Activated CD4-positive, alpha-beta T cell treated with anti-CD3 and anti-CD28 coated beads, Interleukin-2, amount 10 ng/mL, durations not matched to agents 7 days and 5 days (primary cell): ENCODE measurements at regions not wholly inside any gene's neighbourhood (a gene's known extent, or its start where the extent isn't known, plus 50 kb on each side); places are given as distances from the start of the nearest gene placed in this dataset.

Source experiments
- CTCF ChIA-PET: fragments of 350-600 bp; sonication (Branson Sonifier 250); formaldehyde crosslinking; loops from one replicate; lab custom pipeline; 2021; ENCODE audit warnings: antibody characterized with exemption; lab: Charles Lee
- POLR2A ChIA-PET: fragments of 350-600 bp; sonication (Branson Sonifier 250); formaldehyde crosslinking; loops from one replicate; lab custom pipeline; 2021; ENCODE audit warnings: antibody characterized with exemption; lab: Charles Lee
- DNase-seq: peaks from one replicate; pipeline ENCODE4 v3.0.0-alpha.2; 2020
- H3K27ac Mint-ChIP-seq: one replicate; pipeline ENCODE4 v1.8.0; 2021; ENCODE audit warnings: mild to moderate bottlenecking, moderate library complexity, mixed read lengths
- H3K27me3 Mint-ChIP-seq: one replicate; pipeline ENCODE4 v1.8.0; 2021; ENCODE audit warnings: mixed read lengths
- H3K36me3 Mint-ChIP-seq: one replicate; pipeline ENCODE4 v1.8.0; 2021; ENCODE audit warnings: low read depth, mixed read lengths
- H3K4me1 Mint-ChIP-seq: one replicate; pipeline ENCODE4 v1.8.0; 2021; ENCODE audit warnings: mixed read lengths
- H3K4me3 Mint-ChIP-seq: one replicate; pipeline ENCODE4 v1.8.0; 2021; ENCODE audit warnings: mild to moderate bottlenecking, moderate library complexity, mixed read lengths
- H3K9me3 Mint-ChIP-seq: one replicate; pipeline ENCODE4 v1.8.0; 2021; ENCODE audit warnings: mixed read lengths

- POLR2A ChIA-PET: no interaction called here
- H3K27ac Mint-ChIP-seq: no peak overlapping the region
- H3K9me3 Mint-ChIP-seq: no peaks in the 10 kb centered on the region
- DNase-seq: no peak
- no peaks in the 10 kb centered on the region for H3K36me3 Mint-ChIP-seq
- H3K4me3 Mint-ChIP-seq: no peak overlapping the region
- no peaks in the 10 kb centered on the region for H3K27me3 Mint-ChIP-seq
- no peaks in the 10 kb centered on the region for H3K4me1 Mint-ChIP-seq
- CTCF ChIA-PET: no interaction called here
These were observed 1599.1 kb downstream of the PCDH9 start for GRCh38 chr13:65631078-65631477.

DNA sequence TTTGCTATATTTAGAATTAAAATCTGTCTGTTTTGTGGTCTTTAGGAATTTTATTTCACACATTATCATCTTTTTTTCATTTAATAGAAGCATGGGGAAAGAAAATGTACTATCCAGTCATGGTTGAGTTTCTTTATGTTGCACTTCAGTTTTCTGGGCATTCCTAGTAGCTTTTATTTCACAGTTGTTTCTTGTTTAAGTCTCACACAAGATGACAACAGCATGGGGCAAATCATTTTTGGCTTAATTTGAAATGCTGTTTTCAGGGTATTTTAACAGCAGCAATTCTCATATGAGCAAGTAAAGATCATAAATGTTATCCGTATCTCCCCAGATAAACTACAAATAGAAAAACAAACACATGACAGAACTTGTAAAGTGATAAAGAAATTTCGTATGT lies 1600.2 kb downstream of the PCDH9 start:
- Mint-ChIP-seq H3K4me3 (no peak overlapping the region), H3K4me1 (no peaks in the 10 kb centered on the region), H3K9me3 (no peaks in the 10 kb centered on the region), H3K27me3 (no peaks in the 10 kb centered on the region), H3K36me3 (no peaks in the 10 kb centered on the region), H3K27ac (no peak overlapping the region)
- DNase-seq: no peak
- CTCF ChIA-PET: no interaction called here
- POLR2A ChIA-PET: no interaction called here

- POLR2A ChIA-PET: no interaction called here
- CTCF ChIA-PET: no interaction called here
- Mint-ChIP-seq H3K4me3 (no peak overlapping the region), H3K27me3 (no peaks in the 10 kb centered on the region), H3K9me3 (no peaks in the 10 kb centered on the region), H3K27ac (no peak overlapping the region), H3K36me3 (no peaks in the 10 kb centered on the region), H3K4me1 (no peaks in the 10 kb centered on the region)
- no peak for DNase-seq
These were observed 1607.0 kb downstream of the PCDH9 start for GRCh38 chr13:65623148-65623547.

- ChIA-PET POLR2A (no interaction called here), CTCF (no interaction called here)
- H3K9me3 Mint-ChIP-seq: no peaks in the 10 kb centered on the region
- H3K4me1 Mint-ChIP-seq: no peaks in the 10 kb centered on the region
- no peak overlapping the region for H3K4me3 Mint-ChIP-seq
- H3K27ac Mint-ChIP-seq: no peak overlapping the region
- DNase-seq: no peak
- H3K27me3 Mint-ChIP-seq: no peaks in the 10 kb centered on the region
- no peaks in the 10 kb centered on the region for H3K36me3 Mint-ChIP-seq
These were observed 1614.6 kb downstream of the PCDH9 start for GRCh38 chr13:65615506-65615905.

DNA sequence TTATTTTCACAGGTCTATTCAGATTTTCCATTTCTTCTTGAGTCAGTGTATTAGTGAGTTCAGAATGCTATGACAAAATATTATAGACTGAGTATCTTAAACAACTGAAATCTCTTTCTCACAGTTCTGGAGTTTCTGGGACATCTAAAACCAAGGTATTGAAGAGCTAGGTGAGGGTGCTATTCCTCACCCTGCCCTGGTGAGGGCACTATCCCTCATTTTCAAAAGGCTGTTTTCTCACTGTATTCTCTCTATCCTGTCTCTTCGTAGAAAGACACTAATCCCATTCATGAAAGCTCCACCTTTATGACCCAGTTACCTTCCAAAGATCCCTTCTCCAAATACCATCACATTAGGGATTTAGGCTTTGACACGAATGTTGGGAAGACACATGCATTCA lies 1617.1 kb downstream of the PCDH9 start:
- no peaks in the 10 kb centered on the region for H3K27me3 Mint-ChIP-seq
- POLR2A ChIA-PET: no interaction called here
- no peak for DNase-seq
- H3K4me1 Mint-ChIP-seq: no peaks in the 10 kb centered on the region
- no peaks in the 10 kb centered on the region for H3K9me3 Mint-ChIP-seq
- CTCF ChIA-PET: no interaction called here
- H3K27ac Mint-ChIP-seq: no peak overlapping the region
- H3K36me3 Mint-ChIP-seq: no peaks in the 10 kb centered on the region
- no peak overlapping the region for H3K4me3 Mint-ChIP-seq

GRCh38 chr13:65609350-65609749 lies 1620.8 kb downstream of the PCDH9 start:
- no peak for DNase-seq
- H3K4me1 Mint-ChIP-seq: no peaks in the 10 kb centered on the region
- ChIA-PET POLR2A (no interaction called here), CTCF (no interaction called here)
- H3K27me3 Mint-ChIP-seq: no peaks in the 10 kb centered on the region
- H3K9me3 Mint-ChIP-seq: no peaks in the 10 kb centered on the region
- H3K4me3 Mint-ChIP-seq: no peak overlapping the region
- H3K36me3 Mint-ChIP-seq: no peaks in the 10 kb centered on the region
- H3K27ac Mint-ChIP-seq: no peak overlapping the region

DNA sequence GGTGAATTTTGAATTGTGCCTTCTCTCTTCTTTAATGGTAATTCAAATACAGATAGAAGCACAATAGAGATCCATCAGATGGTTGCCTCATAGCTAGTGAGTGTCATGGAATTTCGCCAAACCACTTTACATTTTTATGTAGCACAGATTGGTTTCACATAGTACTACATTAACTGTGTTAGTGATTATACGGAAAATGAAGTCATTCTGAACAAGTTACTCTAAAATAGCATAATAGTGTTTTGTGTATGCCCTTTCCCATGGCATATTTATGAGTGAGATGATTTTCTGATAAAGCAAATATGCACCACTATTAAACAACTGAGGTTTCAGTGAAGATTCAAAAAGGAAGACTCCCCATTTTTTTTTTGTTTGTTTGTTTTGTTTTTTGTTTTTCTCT lies 1623.5 kb downstream of the PCDH9 start:
- no peaks in the 10 kb centered on the region for H3K36me3 Mint-ChIP-seq

DNA sequence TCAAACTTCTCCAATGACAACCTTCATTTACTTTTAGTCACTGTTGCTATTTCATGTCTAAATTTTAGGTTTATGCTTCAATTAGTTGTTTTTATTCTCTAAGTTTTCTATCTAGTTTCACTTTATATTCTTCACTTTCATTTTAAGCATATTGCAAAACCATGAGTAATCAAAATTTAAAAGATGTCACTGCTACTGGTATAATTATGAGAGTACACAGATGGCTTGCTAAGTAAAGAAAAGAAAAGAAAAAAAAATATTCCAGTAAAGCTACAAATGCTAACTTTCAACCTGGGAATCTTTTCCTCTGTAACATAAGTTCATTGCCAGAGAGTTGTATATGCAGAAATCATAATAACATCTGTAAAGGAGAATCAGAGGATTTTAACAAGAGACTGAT lies 1624.7 kb downstream of the PCDH9 start:
- H3K4me1 Mint-ChIP-seq: no peaks in the 10 kb centered on the region
- CTCF ChIA-PET: no interaction called here
- no peaks in the 10 kb centered on the region for H3K36me3 Mint-ChIP-seq
- H3K9me3 Mint-ChIP-seq: peaks cover 2% of the 10 kb centered on the region
- no peaks in the 10 kb centered on the region for H3K27me3 Mint-ChIP-seq
- DNase-seq: no peak
- no peak overlapping the region for H3K4me3 Mint-ChIP-seq
- POLR2A ChIA-PET: no interaction called here
- H3K27ac Mint-ChIP-seq: no peak overlapping the region

More for the DNA sequence above, 1623.5 kb downstream of the PCDH9 start:
- Mint-ChIP-seq H3K27ac (no peak overlapping the region), H3K9me3 (peaks cover 2% of the 10 kb centered on the region), H3K4me3 (no peak overlapping the region), H3K27me3 (no peaks in the 10 kb centered on the region), H3K4me1 (no peaks in the 10 kb centered on the region)
- CTCF ChIA-PET: no interaction called here
- POLR2A ChIA-PET: no interaction called here
- no peak for DNase-seq

DNA sequence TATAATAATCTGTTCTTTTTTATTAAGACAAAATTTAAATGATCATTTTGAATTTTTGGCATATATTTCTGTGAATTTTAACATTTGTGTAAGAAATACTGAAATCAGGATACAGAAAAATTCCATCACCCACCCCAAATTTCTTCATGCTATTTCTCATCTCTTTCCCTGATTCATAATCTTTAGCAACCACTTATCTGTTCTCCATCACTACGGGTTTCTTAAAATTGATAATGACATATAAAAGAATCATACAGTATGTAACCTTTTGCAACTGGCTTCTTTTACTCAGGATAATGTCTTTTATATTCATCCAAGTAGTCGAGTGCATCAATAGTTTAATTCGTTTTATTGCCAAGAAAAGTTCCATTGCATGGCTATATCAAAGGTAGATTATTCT lies 1627.0 kb downstream of the PCDH9 start:
- DNase-seq: no peak
- no peaks in the 10 kb centered on the region for H3K27me3 Mint-ChIP-seq
- H3K4me3 Mint-ChIP-seq: no peak overlapping the region
- ChIA-PET POLR2A (no interaction called here), CTCF (no interaction called here)
- no peaks in the 10 kb centered on the region for H3K36me3 Mint-ChIP-seq
- no peaks in the 10 kb centered on the region for H3K4me1 Mint-ChIP-seq
- peaks cover 2% of the 10 kb centered on the region for H3K9me3 Mint-ChIP-seq
- no peak overlapping the region for H3K27ac Mint-ChIP-seq

GRCh38 chr13:65601855-65602254 lies 1628.3 kb downstream of the PCDH9 start:
- Mint-ChIP-seq H3K27ac (no peak overlapping the region), H3K4me1 (no peaks in the 10 kb centered on the region), H3K27me3 (no peaks in the 10 kb centered on the region), H3K4me3 (no peak overlapping the region), H3K36me3 (no peaks in the 10 kb centered on the region), H3K9me3 (peaks cover 2% of the 10 kb centered on the region)
- DNase-seq: no peak
- CTCF ChIA-PET: no interaction called here
- POLR2A ChIA-PET: no interaction called here

DNA sequence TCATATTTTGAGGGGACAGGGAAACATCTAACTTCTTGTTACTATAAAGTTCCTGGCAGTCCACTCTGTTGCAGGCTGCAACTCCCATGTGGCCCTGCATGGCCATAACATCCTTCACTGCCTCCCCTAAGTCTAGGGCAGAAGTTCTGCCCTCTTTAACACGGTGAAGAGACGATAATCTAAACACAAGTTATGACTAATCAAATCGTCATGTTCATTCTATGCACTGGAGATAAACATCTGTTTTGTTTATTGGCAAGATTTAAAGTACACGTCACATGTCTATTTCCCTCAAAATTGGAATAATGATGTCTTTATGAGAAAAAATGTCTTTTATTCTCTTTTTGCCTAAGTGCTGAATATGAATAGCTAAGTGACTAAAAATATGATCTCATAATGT lies 1629.4 kb downstream of the PCDH9 start:
- POLR2A ChIA-PET: no interaction called here
- Mint-ChIP-seq H3K36me3 (no peaks in the 10 kb centered on the region), H3K9me3 (peaks cover 2% of the 10 kb centered on the region), H3K27ac (no peak overlapping the region), H3K27me3 (no peaks in the 10 kb centered on the region), H3K4me3 (no peak overlapping the region), H3K4me1 (no peaks in the 10 kb centered on the region)
- DNase-seq: no peak
- CTCF ChIA-PET: no interaction called here

DNA sequence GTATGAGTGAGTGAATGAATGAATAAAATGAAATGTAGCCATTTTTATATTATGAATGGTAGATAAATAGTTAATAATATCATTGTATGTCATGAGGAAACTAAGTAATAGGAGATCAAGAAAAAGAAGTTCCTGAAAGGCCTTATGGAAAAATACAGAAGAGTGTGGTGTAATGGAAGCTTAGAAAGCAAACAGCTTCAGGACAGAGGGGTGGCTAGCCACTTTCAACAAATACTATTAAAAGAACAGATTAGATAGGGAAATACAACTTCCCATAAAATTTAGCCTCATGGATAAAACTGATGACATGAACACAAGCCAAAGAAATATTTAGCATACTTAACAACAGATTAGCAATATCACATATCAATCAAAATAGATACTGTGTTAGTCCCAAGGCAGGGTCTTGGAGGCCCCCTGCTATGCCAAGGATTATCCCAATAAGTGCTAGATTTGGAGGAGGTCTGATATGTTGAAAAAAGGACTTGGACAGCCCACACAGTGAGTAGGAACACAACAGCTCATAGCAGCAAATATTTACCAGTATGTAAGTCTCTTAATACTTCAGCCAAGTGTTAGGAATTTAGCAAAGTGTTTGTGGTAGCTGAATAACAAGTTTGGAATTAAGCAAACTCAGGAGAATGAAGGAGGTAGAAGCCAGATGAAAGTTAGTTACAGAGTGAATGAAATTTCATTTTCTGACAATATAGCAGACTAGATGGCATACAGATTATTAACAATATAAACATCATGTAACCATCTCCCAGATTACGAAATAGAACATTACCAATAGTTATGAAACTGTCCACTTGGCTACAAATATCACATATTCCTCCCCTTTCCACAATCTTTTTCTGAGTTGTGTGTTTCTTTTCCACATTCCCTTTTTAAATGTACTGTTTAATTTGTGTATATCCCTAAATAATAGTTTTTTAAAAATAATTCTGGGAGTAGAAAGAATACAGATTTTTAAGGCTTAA lies 1632.0 kb downstream of the PCDH9 start:
- H3K27ac Mint-ChIP-seq: no peak overlapping the region
- ChIA-PET POLR2A (no interaction called here), CTCF (no interaction called here)
- no peaks in the 10 kb centered on the region for H3K4me1 Mint-ChIP-seq
- H3K4me3 Mint-ChIP-seq: no peak overlapping the region
- no peak for DNase-seq
- H3K9me3 Mint-ChIP-seq: peaks cover 2% of the 10 kb centered on the region
- H3K36me3 Mint-ChIP-seq: no peaks in the 10 kb centered on the region
- H3K27me3 Mint-ChIP-seq: no peaks in the 10 kb centered on the region

- Mint-ChIP-seq H3K4me3 (no peak overlapping the region), H3K27me3 (no peaks in the 10 kb centered on the region), H3K27ac (no peak overlapping the region), H3K9me3 (no peaks in the 10 kb centered on the region), H3K36me3 (no peaks in the 10 kb centered on the region), H3K4me1 (no peaks in the 10 kb centered on the region)
- ChIA-PET POLR2A (no interaction called here), CTCF (no interaction called here)
- no peak for DNase-seq
These were observed 1634.2 kb downstream of the PCDH9 start for GRCh38 chr13:65595916-65596315.

DNA sequence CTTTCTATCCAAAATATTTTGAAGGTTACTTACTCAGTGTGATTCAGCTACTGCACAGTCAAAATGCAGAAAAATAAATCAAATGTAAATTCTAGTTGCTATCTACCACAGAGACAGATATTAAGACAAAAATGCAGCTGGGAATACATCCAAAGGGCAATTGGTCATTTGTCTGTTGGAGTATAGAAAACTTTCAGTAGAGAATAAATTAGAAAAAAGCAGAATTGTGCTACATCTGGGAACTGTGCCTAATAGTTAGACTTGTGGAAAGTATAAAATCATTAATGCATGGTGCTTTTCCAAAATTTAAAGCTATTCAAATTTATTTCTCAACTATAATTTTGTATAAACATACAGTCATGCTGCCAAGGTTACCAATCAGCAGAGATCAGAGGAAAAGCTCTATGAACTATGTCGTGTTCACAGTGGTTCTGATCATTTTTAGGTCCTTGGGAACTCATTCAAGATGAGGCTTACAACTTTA lies 1635.8 kb downstream of the PCDH9 start:
- no peaks in the 10 kb centered on the region for H3K4me1 Mint-ChIP-seq
- H3K9me3 Mint-ChIP-seq: no peaks in the 10 kb centered on the region
- POLR2A ChIA-PET: no interaction called here
- no peak overlapping the region for H3K4me3 Mint-ChIP-seq
- no peak for DNase-seq
- no peaks in the 10 kb centered on the region for H3K36me3 Mint-ChIP-seq
- H3K27ac Mint-ChIP-seq: no peak overlapping the region
- no peaks in the 10 kb centered on the region for H3K27me3 Mint-ChIP-seq
- CTCF ChIA-PET: no interaction called here
